ENCODE measurements at regions not wholly inside any gene's neighbourhood (a gene's known extent, or its start where the extent isn't known, plus 50 kb on each side); places are given as distances from the start of the nearest gene placed in this dataset.

DNA sequence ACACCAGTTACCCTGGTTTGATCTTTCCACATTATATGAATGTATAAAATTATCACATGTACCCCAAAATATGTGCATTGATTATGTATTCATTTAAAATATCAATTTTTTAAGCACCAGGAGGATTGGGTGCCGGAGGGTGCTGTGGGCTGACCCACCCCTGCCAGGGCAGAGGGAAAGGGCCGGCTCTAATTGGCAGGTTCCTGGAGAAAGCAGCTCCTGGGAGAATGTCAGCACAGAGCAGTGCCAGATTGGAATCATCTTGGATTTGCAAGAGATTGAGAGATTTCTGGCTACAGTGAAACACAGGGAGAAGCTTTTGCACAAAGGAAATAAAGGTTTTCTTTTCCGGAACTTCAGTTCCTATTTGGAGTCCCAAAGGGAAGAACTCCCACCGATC, 264.4 kb upstream of the TCERG1L start:
- TF ChIP-seq, protein P1, sequence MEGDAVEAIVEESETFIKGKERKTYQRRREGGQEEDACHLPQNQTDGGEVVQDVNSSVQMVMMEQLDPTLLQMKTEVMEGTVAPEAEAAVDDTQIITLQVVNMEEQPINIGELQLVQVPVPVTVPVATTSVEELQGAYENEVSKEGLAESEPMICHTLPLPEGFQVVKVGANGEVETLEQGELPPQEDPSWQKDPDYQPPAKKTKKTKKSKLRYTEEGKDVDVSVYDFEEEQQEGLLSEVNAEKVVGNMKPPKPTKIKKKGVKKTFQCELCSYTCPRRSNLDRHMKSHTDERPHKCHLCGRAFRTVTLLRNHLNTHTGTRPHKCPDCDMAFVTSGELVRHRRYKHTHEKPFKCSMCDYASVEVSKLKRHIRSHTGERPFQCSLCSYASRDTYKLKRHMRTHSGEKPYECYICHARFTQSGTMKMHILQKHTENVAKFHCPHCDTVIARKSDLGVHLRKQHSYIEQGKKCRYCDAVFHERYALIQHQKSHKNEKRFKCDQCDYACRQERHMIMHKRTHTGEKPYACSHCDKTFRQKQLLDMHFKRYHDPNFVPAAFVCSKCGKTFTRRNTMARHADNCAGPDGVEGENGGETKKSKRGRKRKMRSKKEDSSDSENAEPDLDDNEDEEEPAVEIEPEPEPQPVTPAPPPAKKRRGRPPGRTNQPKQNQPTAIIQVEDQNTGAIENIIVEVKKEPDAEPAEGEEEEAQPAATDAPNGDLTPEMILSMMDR (IDR thresholded peaks at IDR 0.05; ENCODE audit: insufficient read depth, low read depth, low read length, missing control alignments), result no peak
- H3K4me3 ChIP-seq (ENCODE audit: low read depth, low read length), result no peak overlapping the region
- no peak for DNase-seq (ENCODE audit: low read depth)

DNA sequence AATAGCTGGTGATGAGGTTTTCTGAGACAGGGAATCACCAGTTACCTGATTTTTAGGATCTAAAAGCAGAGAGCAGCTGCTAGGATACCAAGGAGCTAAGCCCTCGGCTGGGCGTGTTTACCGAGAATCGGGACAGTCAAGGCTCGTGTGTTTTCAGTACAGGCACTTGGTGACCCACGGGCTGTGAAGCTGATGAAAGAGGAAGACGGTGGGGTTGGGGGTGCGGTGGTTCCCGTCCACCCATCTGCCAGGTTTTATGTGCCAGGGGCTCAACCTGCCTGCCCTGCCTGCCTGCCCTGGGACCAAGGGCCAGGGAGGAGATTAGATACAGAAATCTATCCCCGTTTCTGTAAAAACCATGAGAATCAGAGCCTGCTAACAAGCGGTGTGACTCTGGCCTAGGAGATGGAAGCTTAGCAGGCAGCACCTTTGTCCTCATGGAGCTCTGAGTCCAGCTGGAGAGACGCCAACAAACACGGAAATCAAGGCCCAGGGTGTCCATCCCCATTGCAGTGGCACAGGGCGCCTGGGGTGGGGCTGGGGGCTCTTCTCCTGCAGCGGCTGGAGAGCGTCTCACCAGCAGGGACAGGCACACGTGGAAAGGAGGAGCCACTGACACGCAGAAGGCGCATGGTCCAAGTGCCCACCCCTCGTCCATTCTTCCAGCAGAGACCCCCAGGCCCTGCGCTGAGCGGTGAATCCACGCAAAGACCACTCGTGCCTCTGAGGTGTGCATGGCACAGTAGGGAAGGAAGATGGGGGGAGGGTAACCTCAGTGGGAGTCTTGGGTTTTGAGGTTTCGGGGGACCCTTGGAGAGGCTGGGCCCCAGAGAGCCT, 265.0 kb upstream of the TCERG1L start:
- TF ChIP-seq, protein P1 (IDR thresholded peaks at IDR 0.05; ENCODE audit: insufficient read depth, low read depth, low read length, missing control alignments), result no peak
- H3K4me3 ChIP-seq (ENCODE audit: low read depth, low read length), result no peak overlapping the region
- DNase-seq (ENCODE audit: low read depth), result no peak

DNA sequence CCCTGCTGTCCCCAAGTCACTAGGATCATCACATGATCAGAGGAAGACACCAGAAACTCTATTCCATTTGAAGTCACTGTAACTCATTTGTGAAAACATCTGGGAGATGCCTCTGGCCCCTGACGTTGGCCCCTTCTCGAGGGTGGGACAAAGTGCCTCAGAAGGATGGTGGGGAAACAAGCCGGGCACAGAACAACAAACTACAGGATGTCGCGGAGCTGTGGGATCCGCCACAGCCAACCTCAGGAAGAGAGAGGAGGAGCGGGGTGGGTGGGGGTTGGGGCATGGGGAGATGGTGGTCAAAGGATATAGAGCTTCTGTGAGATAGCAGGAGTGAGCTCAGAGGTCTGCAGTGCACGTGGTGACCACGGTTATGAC, 265.6 kb upstream of the TCERG1L start:
- no peak overlapping the region for H3K4me3 ChIP-seq (ENCODE audit: low read depth, low read length)
- DNase-seq (ENCODE audit: low read depth), result no peak
- TF ChIP-seq, protein P1 (IDR thresholded peaks at IDR 0.05; ENCODE audit: insufficient read depth, low read depth, low read length, missing control alignments), result no peak

DNA sequence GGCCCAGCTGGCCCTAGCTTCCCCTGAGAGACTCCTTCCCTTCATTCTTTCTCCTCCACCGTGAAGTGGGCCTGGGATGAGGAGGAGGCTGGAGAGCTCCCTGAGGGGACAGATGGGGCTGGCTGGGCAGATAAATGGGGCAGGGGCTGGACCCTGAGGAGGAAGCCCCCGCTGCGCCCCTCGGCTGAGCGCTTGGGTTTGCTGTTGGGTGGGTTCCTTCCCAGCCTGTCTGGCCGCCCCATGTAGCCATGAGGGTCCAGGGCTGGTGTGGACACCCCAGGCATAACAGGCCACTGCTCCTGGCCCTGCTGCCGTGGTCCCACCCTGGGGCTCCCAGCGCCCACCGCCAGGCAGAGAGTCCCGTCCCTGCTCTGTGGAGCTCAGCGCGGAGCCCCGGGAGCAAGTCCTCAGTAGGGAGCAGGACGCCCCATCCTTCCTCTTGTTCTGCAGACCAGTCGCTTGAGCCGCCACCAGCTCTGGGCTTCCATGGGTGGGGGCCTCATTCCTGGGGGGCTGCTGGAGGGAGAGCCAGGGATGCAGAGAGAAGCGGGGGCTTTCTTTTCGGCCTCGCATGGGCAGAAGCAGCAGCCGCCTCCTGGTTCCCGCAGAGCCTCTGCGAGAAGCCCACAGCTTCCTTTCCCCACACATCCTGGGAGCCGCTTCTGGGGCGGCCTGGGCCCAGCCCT, 266.4 kb upstream of the TCERG1L start:
- DNase-seq (ENCODE audit: low read depth), result no peak
- TF ChIP-seq, protein P1 (IDR thresholded peaks at IDR 0.05; ENCODE audit: insufficient read depth, low read depth, low read length, missing control alignments), result no peak
- no peak overlapping the region for H3K4me3 ChIP-seq (ENCODE audit: low read depth, low read length)

DNA sequence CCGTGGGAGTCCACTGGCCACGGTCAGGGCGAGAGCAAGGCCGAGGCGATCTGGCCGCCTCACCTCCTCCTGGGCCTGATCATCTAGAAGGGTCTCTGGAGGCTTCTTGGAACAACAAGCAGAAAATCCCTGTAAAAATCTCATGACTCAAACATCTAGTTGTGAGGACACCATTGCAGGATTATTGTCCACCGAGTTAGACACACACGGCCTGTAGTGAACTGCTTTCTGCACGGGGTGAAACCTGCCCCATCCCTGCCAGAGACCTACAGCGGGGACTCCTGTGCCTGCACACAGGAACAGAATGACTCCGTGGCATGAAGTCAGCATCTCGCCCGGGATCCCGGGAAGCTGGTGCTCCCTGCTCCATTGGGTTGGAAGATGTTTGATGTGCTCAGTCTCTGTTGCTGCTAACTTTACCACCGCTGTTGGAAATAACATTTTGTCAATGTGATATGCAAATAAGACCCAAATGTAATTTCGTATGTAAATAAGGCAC, 267.0 kb upstream of the TCERG1L start:
- no peak for DNase-seq (ENCODE audit: low read depth)
- TF ChIP-seq, protein P1 (IDR thresholded peaks at IDR 0.05; ENCODE audit: insufficient read depth, low read depth, low read length, missing control alignments), result no peak
- H3K4me3 ChIP-seq (ENCODE audit: low read depth, low read length), result no peak overlapping the region

DNA sequence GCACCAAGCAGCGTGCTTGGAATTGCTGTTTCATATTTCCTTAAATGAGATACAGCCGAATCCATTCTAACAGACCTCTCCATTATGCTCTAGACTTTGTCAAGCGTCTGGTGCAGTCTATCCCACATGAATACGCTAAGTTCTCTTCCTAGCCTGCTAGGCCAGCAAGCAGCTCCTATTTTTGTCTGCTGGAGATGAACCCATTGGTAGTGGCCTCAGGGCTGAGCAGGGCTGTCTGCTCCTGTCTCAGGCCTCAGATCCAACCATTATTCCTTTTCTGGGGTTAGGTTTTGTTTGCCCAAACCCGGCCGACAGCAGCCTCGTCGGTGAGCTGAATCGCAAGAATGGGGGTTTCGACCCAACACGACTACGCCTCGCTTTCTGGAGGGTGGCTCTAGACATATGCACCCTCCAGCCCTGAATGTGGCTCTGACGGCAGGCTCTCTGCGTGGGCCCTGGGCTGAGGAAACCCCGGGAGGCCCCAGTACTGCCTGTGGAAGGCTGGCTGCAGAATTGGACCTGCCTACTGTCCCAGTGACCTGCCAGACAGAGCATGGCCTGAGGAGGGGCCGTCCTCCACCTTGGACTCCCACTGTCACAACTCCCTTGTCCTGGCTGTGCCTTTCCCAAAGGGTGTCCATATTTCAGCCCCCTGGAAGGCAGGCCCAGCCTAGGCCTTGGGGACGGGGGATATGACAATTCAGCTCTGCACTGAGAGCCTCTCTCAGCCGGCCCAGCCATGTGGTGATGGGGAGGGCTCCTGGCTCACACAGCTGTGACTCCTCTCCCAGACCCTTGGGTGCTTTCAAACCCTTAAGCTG, 267.9 kb upstream of the TCERG1L start:
- TF ChIP-seq, protein P1 (IDR thresholded peaks at IDR 0.05; ENCODE audit: insufficient read depth, low read depth, low read length, missing control alignments), result no peak
- no peak for DNase-seq (ENCODE audit: low read depth)
- no peak overlapping the region for H3K4me3 ChIP-seq (ENCODE audit: low read depth, low read length)
